ENCODE measurements at regions not wholly inside any gene's neighbourhood (a gene's known extent, or its start where the extent isn't known, plus 50 kb on each side); places are given as distances from the start of the nearest gene placed in this dataset.

- TF ChIP-seq, protein P1, sequence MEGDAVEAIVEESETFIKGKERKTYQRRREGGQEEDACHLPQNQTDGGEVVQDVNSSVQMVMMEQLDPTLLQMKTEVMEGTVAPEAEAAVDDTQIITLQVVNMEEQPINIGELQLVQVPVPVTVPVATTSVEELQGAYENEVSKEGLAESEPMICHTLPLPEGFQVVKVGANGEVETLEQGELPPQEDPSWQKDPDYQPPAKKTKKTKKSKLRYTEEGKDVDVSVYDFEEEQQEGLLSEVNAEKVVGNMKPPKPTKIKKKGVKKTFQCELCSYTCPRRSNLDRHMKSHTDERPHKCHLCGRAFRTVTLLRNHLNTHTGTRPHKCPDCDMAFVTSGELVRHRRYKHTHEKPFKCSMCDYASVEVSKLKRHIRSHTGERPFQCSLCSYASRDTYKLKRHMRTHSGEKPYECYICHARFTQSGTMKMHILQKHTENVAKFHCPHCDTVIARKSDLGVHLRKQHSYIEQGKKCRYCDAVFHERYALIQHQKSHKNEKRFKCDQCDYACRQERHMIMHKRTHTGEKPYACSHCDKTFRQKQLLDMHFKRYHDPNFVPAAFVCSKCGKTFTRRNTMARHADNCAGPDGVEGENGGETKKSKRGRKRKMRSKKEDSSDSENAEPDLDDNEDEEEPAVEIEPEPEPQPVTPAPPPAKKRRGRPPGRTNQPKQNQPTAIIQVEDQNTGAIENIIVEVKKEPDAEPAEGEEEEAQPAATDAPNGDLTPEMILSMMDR (IDR thresholded peaks at IDR 0.05): no peak
- TF ChIP-seq POLR2A (IDR thresholded peaks at IDR 0.05): no peak
Measured at GRCh38 chr3:72442759-72443158, 405.5 kb downstream of the SHQ1 start.

Measured in testis (tissue), 2 donors.